HepG2 (cell line): ENCODE measurements at regions not wholly inside any gene's neighbourhood (a gene's known extent, or its start where the extent isn't known, plus 50 kb on each side); places are given as distances from the start of the nearest gene placed in this dataset.

Source experiments
- ETV6 ChIP-seq: sonication (generic); formaldehyde crosslinking; conservative IDR thresholded peaks from 2 replicates; pipeline ENCODE4 v1.4.0; 2020; ENCODE audit warnings: missing genetic modification reagents
- GATAD2A ChIP-seq: IDR thresholded peaks from 2 replicates; pipeline ENCODE4 v1.6.1; 2016
- GTF3A ChIP-seq: sonication (generic); formaldehyde crosslinking; conservative IDR thresholded peaks from 2 replicates; pipeline ENCODE4 v1.4.0; 2020; ENCODE audit warnings: mild to moderate bottlenecking, missing genetic modification reagents
- MTA1 ChIP-seq: sonication (generic); formaldehyde crosslinking; IDR thresholded peaks from 2 replicates; pipeline ENCODE4 v1.4.0; 2020; ENCODE audit warnings: missing genetic modification reagents, mild to moderate bottlenecking, borderline replicate concordance
- RBFOX2 ChIP-seq: fragments of 200-400 bp; formaldehyde crosslinking; IDR thresholded peaks from 2 replicates; pipeline ENCODE4 v1.6.1; 2017; ENCODE audit warnings: low read depth, mild to moderate bottlenecking, low read length
- RFX3 ChIP-seq: IDR thresholded peaks from 2 replicates; pipeline ENCODE4 v1.6.1; 2016; ENCODE audit warnings: missing biosample characterization, missing genetic modification reagents
- SALL2 ChIP-seq: sonication (generic); formaldehyde crosslinking; IDR thresholded peaks from 2 replicates; pipeline ENCODE4 v1.8.1; 2023; ENCODE audit warnings: mild to moderate bottlenecking, missing genetic modification reagents, inconsistent platforms
- ZBTB42 ChIP-seq: sonication (generic); formaldehyde crosslinking; IDR thresholded peaks from 2 replicates; pipeline ENCODE4 v1.5.0; 2020; ENCODE audit warnings: mild to moderate bottlenecking, missing genetic modification reagents
- ZMYM4 ChIP-seq: sonication (generic); formaldehyde crosslinking; IDR thresholded peaks from 2 replicates; pipeline ENCODE4 v1.8.1; 2023; ENCODE audit warnings: mild to moderate bottlenecking, missing genetic modification reagents
- ZNF431 ChIP-seq: sonication (generic); formaldehyde crosslinking; IDR thresholded peaks from 2 replicates; pipeline ENCODE4 v1.9.0; 2022; ENCODE audit warnings: missing genetic modification reagents, low read depth, mild to moderate bottlenecking, borderline replicate concordance
- ZNF558 ChIP-seq: sonication (generic); formaldehyde crosslinking; IDR thresholded peaks from 2 replicates; pipeline ENCODE4 v1.9.0; 2022; ENCODE audit warnings: mild to moderate bottlenecking, missing genetic modification reagents, borderline replicate concordance
- ZNF737 ChIP-seq: sonication (generic); formaldehyde crosslinking; IDR thresholded peaks from 2 replicates; pipeline ENCODE4 v1.5.0; 2020; ENCODE audit warnings: missing genetic modification reagents, mild to moderate bottlenecking, borderline replicate concordance
- ZNF777 ChIP-seq: sonication (generic); formaldehyde crosslinking; IDR thresholded peaks from 2 replicates; pipeline ENCODE4 v1.4.0; 2020; ENCODE audit warnings: missing genetic modification reagents
- ZNF781 ChIP-seq: sonication (generic); formaldehyde crosslinking; IDR thresholded peaks from 2 replicates; pipeline ENCODE4 v1.5.1; 2020; ENCODE audit warnings: borderline replicate concordance, mild to moderate bottlenecking, missing genetic modification reagents; ENCODE audit errors: not compliant biosample characterization
- ZSCAN20 ChIP-seq: sonication (generic); formaldehyde crosslinking; IDR thresholded peaks from 2 replicates; pipeline ENCODE4 v1.4.0; 2020; ENCODE audit warnings: missing genetic modification reagents, mild to moderate bottlenecking, borderline replicate concordance
- TF ChIP-seq, protein P1 (sequence below): sonication (generic); formaldehyde crosslinking; IDR thresholded peaks from 2 replicates; pipeline ENCODE4 v1.4.0; 2020; ENCODE audit warnings: missing genetic modification reagents
- TF ChIP-seq, protein P2 (sequence below): sonication (generic); formaldehyde crosslinking; IDR thresholded peaks from 2 replicates; pipeline ENCODE4 v1.9.0; 2021; ENCODE audit warnings: missing genetic modification reagents, borderline replicate concordance
- TF ChIP-seq, protein P3 (sequence below): sonication (generic); formaldehyde crosslinking; IDR thresholded peaks from 2 replicates; pipeline ENCODE4 v1.5.0; 2020; ENCODE audit warnings: missing genetic modification reagents

DNA sequence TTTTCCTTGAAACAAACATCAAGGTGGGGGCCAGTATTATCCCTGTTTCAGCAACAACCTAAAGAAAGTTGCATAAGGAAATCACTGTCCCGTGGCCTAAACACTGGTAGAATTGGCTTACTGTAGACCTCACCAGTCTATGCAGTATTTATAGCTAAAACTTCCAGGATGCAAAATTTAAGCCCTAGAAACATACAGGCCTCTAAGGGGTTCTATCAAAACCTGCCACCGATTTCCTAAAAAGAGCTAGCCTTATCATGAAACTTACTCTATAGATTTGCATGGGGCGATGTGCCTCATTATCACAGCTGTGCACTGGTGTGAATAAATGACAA lies 84.3 kb upstream of the FOXQ1 start (continued):
- TF ChIP-seq, protein P1, sequence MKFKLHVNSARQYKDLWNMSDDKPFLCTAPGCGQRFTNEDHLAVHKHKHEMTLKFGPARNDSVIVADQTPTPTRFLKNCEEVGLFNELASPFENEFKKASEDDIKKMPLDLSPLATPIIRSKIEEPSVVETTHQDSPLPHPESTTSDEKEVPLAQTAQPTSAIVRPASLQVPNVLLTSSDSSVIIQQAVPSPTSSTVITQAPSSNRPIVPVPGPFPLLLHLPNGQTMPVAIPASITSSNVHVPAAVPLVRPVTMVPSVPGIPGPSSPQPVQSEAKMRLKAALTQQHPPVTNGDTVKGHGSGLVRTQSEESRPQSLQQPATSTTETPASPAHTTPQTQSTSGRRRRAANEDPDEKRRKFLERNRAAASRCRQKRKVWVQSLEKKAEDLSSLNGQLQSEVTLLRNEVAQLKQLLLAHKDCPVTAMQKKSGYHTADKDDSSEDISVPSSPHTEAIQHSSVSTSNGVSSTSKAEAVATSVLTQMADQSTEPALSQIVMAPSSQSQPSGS (CRISPR knock-in tag), result no peak
- TF ChIP-seq ETV6 (CRISPR knock-in tag) (0 out of 2 replicates have a peak, but pooled peaks have one; percentile 6), ZNF737 (CRISPR knock-in tag) (0 out of 2 replicates have a peak, but pooled peaks have one; percentile 2), ZMYM4 (no peak), ZBTB42 (0 out of 2 replicates have a peak, but pooled peaks have one; percentile 31), RBFOX2 (0 out of 2 replicates have a peak, but pooled peaks have one; percentile 53), ZNF431 (CRISPR knock-in tag) (0 out of 2 replicates have a peak, but pooled peaks have one; percentile 13), ZNF781 (CRISPR knock-in tag) (peak; percentile 93), GTF3A (CRISPR knock-in tag) (no peak), MTA1 (0 out of 2 replicates have a peak, but pooled peaks have one; percentile 61), ZSCAN20 (0 out of 2 replicates have a peak, but pooled peaks have one; percentile 24), GATAD2A (CRISPR knock-in tag) (no peak), ZNF558 (CRISPR knock-in tag) (peak; percentile 65; the same call in 1 of the 2 replicates), SALL2 (CRISPR knock-in tag) (peak; percentile 25; the same call in 1 of the 2 replicates), RFX3 (0 out of 2 replicates have a peak, but pooled peaks have one; percentile 32), ZNF777 (0 out of 2 replicates have a peak, but pooled peaks have one; percentile 29)
- TF ChIP-seq, protein P2, sequence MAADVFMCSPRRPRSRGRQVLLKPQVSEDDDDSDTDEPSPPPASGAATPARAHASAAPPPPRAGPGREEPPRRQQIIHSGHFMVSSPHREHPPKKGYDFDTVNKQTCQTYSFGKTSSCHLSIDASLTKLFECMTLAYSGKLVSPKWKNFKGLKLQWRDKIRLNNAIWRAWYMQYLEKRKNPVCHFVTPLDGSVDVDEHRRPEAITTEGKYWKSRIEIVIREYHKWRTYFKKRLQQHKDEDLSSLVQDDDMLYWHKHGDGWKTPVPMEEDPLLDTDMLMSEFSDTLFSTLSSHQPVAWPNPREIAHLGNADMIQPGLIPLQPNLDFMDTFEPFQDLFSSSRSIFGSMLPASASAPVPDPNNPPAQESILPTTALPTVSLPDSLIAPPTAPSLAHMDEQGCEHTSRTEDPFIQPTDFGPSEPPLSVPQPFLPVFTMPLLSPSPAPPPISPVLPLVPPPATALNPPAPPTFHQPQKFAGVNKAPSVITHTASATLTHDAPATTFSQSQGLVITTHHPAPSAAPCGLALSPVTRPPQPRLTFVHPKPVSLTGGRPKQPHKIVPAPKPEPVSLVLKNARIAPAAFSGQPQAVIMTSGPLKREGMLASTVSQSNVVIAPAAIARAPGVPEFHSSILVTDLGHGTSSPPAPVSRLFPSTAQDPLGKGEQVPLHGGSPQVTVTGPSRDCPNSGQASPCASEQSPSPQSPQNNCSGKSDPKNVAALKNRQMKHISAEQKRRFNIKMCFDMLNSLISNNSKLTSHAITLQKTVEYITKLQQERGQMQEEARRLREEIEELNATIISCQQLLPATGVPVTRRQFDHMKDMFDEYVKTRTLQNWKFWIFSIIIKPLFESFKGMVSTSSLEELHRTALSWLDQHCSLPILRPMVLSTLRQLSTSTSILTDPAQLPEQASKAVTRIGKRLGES, result peak; percentile 57; the same call in 1 of the 2 replicates
- TF ChIP-seq, protein P3, sequence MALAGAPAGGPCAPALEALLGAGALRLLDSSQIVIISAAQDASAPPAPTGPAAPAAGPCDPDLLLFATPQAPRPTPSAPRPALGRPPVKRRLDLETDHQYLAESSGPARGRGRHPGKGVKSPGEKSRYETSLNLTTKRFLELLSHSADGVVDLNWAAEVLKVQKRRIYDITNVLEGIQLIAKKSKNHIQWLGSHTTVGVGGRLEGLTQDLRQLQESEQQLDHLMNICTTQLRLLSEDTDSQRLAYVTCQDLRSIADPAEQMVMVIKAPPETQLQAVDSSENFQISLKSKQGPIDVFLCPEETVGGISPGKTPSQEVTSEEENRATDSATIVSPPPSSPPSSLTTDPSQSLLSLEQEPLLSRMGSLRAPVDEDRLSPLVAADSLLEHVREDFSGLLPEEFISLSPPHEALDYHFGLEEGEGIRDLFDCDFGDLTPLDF (CRISPR knock-in tag), result peak; percentile 70; the same call in 1 of the 2 replicates
